NCI-H1694 (cell line): ENCODE measurements at regions not wholly inside any gene's neighbourhood (a gene's known extent, or its start where the extent isn't known, plus 50 kb on each side); places are given as distances from the start of the nearest gene placed in this dataset.

ENCODE experiments used
- DNase-seq: peaks from one replicate; lab custom pipeline; 2025; lab: John Stamatoyannopoulos, UW

- DNase-seq: no peak
Observed at GRCh38 chr3:167895178-167895577, 159.7 kb downstream of the SERPINI1 start.

GRCh38 chr3:167892205-167892604, 156.7 kb downstream of the SERPINI1 start:
- no peak for DNase-seq

DNA sequence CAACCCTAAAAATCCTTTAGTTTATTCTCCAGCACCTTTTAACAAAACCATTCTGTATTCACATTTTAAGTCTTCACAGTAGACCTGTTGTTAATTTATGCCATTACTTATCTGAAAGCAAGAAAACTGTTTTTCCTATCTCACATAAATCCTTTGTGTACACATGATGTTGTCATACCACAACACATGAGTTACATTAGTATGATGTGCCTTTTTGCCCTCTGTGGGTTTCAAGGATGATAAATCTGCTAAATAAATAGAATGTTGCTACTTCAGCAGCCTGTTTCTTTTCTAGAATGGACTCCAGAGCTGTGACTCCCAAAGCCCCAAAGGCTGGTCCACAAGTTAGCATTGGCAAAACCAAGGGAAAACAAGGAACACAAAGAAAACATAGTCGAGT, 151.6 kb downstream of the SERPINI1 start:
- no peak for DNase-seq

- no peak for DNase-seq
Observed at GRCh38 chr3:167886690-167887089, 151.2 kb downstream of the SERPINI1 start.

- DNase-seq: no peak
Observed at GRCh38 chr3:167885277-167885676, 149.8 kb downstream of the SERPINI1 start.

DNA sequence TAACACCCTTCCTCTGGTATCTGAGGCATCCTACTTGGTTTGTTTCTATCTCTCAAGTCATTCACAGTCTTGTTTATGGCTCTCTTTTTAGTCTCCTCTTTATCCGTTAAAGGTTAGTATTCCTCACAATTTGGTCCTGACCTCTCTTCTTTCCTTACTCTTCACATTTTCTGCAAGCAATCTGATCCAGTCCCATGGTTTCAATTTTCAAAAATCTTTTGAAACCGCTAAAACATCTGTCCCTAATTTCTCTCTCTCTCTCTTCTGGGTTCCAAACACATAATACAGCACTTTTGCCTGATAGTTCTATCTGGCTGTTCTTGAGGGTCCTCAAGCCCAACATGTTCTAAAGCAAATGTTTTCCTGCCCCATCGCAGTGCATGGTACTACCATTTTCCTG, 149.0 kb downstream of the SERPINI1 start:
- DNase-seq: no peak

DNA sequence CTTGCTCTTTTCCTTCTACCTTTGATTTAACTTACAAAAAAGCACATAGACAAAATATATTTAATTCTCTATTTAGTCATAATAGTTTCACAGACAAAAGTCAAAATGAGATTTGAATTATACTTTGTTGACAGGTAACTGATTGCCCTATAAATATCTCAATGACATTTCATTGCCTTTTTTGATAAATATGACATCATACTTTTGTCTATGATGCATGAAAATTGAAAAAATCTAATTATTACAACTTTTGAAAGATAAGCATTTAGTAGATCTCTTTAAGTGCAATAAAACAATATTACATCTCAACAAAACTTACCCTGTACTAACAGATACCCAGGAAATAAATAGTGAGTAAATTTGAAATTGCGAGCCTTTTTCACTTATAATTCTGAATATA, 147.9 kb downstream of the SERPINI1 start:
- DNase-seq: no peak

GRCh38 chr3:167882057-167882667, 146.6 kb downstream of the SERPINI1 start:
- peak; percentile 24 for DNase-seq

- DNase-seq: no peak
Observed at GRCh38 chr3:167880183-167880582, 144.7 kb downstream of the SERPINI1 start.

DNA sequence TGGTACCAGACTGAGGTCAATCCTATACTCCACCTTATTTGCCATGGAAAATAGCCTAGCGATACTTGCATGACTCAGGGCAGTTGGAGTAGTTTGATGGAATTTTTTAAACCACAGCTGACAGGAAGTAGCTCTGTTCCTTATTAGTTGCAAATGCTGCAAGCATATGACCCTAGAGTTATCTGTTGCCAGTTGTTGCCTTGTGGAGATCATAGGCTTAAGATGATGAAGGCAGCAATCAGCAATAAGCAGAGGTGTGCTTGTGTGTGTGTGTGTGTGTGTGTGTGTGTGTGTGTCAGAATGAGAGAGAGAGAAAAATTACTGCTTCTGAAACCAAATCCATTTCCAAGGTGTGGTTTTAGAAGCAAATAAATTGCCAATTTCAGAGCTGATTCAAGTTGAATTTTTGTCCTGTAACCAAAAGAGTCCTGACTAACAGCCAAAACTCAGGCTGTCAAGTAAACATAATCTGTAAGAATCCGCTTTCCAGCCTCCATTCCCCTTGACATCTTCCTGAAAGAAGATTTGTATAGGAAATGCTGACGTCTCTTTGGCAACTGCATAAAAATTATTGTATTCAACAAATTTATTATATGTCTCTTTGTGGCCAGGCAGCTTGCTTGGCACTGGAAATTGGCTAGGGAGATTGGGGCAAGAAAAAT, 141.2 kb downstream of the SERPINI1 start:
- DNase-seq: no peak
